HG03575 (cell line): ENCODE measurements at regions not wholly inside any gene's neighbourhood (a gene's known extent, or its start where the extent isn't known, plus 50 kb on each side); places are given as distances from the start of the nearest gene placed in this dataset.
"Not testable (repeated sequence)": the region's sequence is repeated elsewhere in the genome, so short reads cannot be mapped to it uniquely, and the experiment has no call there.

Source experiments
- ATAC-seq: cut with Tn5 transposase; IDR thresholded peaks from one replicate; pipeline ENCODE4 v1.9.1; 2021; ENCODE audit not compliant: unreplicated experiment, insufficient number of reproducible peaks, low FRiP score; ENCODE audit errors: extremely low read depth

DNA sequence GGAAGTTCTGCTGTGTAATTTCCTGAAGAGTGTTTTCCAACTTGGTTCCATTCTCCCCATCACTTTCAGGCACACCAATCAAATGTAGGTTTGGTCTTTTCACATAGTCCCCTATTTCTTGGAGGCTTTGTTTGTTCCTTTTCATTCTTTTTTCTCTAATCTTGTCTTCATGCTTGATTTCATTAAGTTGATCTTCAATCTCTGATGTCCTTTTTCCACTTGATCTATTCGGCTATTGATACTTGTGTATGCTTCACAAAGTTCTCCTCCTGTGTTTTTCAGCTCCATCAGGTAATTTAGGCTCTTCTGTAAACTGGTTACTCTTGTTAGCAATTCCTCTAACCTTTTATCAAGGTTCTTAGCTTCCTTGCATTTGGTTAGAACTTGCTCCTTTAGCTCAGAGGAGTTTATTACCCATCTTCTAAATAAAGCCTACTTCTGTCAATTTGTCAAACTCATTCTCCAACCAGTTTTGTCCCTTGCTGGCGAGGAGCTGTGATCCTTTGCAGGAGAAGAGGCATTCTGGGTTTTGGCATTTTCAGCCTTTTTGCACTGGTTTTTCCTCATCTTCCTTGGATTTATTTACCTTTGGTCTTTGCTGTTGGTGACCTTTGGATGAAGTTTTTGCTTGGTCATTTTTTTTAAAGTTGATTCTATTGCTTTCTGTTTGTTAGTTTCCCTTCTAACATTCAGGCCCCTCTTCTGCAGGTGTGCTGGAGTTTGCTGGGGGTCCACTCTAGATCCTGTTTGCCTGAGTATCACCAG, 261.5 kb downstream of the FOXG1 start:
- ATAC-seq = not testable (repeated sequence)

DNA sequence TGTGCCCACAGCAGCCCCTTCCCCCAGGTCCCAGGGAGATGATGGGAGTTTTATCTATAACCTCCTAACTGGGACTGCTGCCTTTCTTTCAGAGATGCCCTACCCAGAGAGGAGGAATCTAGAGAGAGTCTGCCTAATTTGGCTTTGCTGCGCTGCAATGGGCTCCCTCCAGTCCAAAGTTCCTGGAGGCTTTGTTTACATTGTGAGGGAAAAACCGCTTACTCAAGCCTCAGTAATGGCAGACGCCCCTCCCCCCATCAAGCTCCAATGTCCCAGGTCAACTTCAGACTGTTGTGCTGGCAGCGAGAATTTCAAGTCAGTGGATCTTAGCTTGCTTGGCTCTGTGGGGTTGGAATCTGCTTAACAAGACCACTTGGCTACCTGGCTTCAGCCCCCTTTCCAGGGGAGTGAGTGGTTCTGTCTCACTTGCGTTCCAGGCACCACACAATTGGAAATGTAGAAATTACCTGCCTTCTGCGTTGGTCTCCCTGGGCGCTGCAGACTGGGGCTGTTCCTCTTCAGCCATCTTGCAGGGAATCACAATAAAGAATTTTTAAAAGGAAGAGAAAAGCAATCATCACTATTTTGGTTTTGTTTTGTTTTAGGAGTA, 262.5 kb downstream of the FOXG1 start:
- ATAC-seq = no peak

DNA sequence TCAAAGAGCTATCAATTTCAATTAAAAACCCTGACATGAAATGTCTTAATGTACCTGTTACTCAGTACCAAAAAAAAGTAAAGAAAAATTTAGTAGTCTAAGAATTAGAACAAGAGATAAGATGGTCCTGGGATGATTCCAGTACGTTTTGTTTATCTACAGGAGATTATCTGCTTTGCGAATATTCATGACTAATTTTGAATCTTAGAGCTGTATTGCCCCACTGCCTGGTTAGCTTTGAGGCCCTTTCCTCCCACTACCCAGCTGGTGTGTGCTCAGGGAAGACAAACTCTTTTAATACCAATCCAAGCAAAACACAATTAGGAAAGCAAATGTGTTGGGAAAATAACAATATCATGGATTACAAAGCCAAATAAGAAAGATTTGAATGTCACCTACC, 263.5 kb downstream of the FOXG1 start:
- no peak for ATAC-seq

DNA sequence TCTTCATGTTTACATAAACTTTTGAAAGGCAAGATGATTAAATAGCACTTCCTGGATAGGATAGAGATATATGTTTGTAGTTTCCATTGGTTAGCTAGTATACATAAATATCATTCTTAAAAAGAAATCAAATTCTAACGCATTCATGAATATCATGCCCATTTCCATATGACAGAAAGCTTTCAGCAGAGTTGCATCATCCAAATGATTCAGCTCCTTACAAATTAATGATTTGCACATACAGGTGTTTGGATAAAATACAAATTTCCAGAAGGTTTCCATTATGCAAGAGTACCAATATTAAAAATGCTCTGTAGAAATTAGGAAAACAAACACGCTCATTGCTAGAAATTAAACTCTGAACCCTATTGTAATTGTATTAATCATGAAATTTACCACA, 264.4 kb downstream of the FOXG1 start:
- no peak for ATAC-seq

DNA sequence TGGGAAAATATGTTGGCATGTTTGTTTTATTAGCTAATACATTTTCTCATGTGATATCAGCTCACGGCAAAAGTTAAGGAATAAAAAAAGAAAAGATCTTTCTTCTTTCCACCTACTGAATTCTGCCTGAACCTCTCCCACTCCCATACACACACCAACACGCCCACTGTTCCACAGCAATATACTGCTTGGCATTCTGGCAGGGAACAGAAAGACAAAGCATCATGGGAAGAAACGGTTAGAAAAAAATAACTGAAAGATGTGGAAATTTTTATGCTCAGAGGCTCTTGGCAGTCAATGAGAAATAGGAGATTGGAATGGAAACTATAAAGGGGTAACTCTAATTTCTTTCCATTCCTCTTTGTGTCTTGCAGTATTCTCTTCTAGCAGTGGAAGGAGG, 268.5 kb downstream of the FOXG1 start:
- ATAC-seq = no peak

DNA sequence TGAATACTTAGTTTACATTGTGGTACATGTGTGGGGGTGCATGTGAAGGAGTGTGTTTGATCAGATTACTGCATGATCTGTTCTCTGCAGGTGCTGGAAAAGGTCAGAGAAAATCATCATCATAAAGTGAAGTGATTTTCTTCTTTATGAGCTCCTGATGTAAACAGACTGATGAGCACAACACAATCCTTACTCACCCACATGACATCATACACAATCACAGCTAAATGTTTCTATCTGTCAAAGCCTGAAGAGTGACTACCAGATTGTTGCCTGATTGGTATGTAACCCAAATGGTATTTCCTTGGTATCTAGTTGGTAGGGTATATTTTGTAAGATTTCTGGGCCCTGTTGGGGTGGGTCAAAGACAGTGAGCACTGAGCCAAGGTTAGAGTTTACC, 270.8 kb downstream of the FOXG1 start:
- no peak for ATAC-seq

DNA sequence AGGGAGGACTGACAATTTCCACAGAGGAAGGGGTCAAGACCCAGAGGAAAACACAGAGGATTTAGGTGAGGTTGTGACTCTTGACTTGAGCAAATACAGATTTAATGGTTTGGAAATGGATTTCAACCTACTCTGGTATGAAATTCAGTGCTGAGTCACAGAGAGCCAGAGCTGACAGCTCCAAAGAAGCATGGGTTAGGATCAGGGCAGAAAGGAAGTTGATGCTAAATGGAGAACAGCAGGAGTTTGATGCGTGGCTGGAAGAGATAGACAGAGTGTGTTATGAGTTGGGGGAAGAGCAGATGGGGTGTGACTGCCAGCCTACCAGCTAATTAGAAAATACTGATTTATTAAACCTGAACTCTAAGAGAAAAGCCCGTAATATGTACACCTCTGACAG, 272.6 kb downstream of the FOXG1 start:
- no peak for ATAC-seq

DNA sequence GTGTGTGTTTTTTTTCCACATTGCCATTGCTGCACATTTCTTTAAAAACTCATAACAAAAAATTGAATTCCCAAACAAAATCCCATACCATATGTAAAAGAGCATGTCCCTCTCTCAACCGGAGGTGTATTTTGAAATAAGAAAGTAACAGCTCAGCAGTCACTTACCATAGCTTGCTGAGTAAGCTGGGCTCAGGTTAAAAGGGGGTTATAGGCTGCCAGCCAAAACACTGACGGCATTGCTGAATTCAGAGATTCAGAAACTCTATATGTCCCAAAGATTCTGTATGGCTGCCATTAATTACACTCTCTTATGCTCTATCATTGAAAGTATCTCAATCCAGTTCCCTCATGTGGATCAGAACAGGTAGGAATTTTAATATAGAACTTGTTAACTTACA, 276.0 kb downstream of the FOXG1 start:
- ATAC-seq = no peak

DNA sequence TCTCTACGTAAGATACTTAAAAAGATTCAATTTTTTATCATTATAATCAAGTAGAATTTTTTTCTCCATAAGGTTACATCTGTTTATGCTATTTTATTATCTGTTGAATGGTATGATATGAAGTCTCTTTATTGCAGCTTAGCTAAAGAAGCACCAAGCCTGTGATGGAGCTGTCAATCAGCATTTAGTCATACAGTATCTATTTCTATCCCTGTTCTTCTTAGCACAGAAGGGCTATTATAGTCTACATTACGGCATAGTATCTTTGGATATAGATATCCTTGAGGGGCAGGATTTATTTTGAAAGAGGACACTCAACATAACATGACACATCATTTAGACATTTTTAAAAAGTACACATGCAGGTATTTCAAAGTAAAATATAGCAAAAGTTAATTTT, 277.1 kb downstream of the FOXG1 start:
- ATAC-seq = no peak

DNA sequence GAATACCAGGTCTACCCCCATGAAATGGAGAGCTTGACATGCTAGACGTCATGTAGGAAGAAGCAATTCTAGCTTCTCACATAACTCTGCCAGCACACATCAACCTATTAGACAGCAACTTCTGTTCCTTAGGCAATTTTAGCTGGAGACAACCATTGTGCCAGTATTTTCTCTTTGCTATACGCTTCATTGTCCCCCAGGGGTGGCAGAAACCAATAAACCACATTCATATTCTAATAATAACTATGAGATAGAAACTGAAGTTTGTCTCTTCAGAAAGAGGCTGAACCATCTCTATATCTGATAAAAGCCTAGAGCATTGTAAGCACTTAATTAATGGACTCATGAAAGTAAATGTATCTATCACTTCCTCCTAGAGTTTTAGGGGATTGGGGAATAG, 278.6 kb downstream of the FOXG1 start:
- no peak for ATAC-seq

DNA sequence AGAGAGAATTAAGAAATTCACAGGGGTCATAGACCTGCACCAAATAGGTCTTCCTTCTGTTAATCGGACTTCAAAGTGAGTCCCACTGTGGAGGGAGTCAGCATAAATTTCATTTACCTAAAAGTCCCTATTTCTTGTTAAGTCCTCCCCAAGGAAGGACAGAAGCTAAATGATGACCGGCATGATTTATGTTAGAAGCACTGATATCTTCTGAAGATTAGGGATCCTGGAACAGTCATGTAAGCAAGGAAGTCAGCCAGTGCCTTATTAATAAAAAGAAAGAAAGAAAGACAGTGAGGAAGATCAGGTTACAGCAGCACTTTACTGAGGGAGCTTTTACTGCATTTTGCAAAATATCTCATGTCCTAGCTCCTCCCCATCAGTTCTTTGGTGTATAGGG, 287.5 kb downstream of the FOXG1 start:
- ATAC-seq = no peak

DNA sequence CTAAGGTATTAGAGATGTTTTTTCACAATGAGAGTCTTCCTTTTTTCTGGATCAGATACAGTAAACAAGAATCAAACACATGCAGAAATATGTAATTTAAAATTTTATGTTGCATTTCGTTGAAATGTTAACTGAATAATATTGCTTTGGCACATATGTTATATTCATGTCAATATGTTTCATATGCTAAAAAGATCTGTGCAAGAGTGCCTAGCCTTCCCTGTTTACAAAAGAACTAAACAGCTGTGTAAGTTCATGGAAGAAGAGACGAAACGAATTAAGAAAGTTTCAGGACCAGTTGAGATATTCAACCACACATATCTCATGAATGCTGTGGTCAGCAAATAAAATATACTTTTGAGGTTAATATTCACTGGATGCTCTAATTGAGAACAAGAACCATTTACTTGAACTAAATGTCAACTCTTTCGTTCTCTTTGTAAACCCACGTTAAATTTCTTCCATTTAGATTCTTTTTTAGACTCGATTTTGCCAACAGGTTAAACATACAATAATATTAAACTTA, 289.5 kb downstream of the FOXG1 start:
- ATAC-seq = no peak

DNA sequence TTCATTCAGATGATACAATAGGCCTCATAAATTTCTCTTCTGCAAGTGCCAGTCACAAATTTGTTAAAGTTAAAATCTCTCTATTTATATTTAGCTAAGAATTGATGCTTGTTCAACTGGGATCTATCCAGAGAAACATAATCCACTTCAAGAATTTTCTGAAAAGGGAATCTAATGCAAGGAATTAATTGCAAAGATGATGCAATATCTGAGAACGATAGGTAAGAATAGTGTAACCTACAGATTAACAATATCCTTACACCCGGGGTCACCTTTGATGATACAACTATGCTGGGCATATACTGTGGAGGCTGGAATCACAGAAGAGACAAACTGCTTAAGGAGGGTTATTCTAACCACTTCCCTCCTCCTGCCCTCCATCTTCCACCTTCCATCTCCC, 295.1 kb downstream of the FOXG1 start:
- ATAC-seq = no peak

DNA sequence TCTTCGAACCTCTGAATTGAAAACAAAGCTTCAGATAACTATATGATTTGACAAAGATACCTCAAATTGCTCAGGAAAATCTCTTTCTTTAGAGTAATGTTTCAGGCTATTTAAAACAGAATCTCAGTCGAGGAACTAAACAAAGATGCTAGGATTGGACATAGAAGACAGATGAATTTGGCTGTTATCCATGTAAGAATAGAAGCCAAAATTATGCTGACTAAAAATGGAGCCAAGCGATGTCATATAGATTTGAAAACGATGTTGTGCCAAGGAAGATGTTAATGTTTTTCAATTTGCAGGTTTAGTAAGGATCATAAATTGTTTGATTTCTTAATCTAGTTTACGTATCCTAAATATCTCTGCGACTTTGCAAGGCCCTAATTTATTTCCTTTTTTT, 295.9 kb downstream of the FOXG1 start:
- no peak for ATAC-seq

DNA sequence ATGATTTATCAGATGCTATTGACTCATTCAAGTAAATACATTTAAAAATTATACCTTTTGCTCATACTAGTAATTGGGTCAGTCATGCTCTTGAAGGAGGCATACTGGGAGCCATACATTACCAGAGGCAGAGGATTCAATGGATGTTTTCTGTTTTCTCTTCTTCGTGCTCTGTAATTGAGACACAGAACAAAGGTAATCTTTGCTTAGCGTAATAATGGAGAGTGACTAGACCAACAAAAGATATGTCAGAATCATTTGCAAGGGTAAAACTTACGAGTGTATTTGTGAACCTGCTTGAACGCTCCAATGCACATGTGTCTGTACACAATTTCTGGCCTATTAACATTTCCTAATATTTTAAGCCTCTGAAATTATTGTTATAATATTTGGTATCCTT, 296.4 kb downstream of the FOXG1 start:
- ATAC-seq = no peak

DNA sequence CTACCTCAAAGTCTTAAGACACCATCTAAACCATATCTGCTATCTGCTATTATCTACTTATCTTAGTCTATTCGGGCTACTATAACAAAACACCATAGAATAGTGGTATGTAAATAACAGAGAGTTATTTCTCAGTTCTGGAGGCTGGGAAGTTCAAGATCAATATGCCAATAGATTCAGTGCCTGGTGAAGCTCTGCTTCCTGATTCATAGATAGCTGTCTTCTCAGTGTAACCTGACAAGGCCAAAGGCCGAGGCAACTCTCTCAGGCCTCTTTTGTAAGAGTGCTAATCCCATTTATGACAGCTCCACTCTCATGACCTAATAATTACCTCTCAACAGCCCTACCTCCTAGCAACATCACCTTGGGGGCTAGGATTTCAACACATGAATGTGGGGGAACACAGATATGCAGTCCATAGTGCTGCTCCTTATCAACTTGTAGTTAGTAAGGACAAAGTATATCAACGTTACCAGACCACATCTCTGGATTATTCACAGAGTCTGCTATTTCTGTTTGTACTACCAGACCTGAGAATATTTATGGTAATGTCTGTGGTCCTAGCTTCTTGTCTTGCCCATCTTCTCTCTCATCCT, 297.8 kb downstream of the FOXG1 start:
- ATAC-seq = no peak

DNA sequence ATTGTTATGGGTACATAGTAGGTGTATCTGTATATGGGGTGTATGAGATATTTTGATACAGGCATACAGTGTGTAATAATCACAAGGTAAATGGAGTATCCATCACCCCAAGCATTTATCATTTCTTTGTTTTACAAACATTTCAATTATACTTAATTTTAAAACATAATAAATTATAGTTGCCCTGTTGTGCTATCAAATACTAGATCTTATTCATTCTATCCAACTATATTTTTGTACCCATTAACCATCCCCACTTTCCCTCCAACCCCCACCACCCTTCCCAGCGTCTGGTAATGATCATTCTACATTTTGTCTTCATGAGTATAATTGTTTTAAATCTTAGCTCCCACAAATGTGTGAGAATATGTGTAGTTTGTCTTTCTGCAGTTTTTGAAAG, 302.6 kb downstream of the FOXG1 start:
- ATAC-seq = no peak

DNA sequence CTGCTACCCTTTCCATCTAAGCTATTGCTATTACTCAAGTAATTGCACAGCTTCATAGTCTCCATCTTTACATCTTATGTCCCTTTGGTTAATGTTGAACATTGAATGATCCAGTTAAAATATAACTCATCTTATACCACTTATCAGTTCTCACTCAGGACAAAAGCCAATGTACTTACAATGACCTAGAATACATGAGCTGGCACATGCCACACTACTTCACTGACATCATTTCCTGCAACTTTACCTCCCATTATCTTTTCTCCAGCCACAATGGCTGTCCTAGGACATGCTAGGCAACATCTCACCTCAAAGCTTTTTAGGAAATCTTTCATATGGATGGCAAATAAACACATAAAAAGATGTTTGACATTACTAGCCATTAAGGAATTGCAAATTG, 309.2 kb downstream of the FOXG1 start:
- no peak for ATAC-seq

DNA sequence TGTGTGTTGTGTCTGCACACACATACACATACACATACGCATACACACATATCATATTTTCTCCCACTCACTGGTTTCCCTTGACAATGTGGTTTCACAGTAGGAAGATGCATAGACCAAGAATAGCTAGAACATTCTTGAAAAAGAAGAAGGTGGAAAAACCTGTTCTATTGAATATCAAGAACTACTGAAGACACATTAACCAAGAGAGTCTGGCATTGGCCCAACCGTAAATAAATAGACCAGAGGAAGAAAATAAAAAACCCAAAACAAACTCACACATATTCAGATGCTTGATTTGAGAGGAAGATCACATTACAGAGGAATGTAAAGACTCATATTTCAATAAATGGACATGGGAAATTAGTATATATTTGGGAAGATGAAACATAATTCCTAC, 311.3 kb downstream of the FOXG1 start:
- ATAC-seq = no peak

DNA sequence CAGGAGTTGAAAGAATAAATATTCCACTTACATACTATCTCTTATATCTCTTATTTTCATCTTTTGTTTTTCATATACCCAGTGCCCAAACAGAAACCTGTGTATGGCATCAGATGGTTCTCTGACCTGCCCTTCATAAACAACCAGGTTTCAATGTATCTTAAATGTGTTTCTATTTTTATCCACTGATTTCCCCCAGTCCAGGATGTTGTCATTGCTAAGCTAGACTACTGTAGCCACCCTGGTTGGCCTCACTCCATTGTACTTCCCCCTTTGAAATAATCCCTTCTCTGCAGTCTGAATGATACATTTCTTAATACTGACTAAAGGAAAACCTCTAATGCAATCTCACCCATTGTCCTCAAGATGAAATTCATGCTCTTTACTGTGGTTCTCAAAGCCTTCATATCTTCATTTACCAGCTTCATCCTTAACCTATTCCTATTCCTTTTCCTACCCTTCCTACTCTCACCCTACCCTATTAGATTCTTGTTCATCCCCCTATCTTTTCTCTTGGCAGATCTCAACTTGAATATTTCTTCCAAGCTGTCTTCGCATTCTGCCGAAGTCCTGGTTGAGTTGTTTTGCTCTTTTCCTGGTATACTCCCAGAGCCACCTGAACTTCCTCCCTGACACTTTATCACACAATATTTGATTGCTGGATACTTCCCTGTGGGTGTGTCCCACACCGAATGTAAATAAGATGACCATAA, 312.4 kb downstream of the FOXG1 start:
- no peak for ATAC-seq
